K562 (cell line): ENCODE measurements at regions not wholly inside any gene's neighbourhood (a gene's known extent, or its start where the extent isn't known, plus 50 kb on each side); places are given as distances from the start of the nearest gene placed in this dataset.

Experiments used
- CTCF ChIP-seq, 3 experiments: IDR thresholded peaks in 2 of 3; conservative IDR thresholded peaks in 1 of 3; 2 replicates each; pipeline ENCODE4 v1.5.1; 2011 to 2012; ENCODE audit warnings: low read length in 3 of 3, mild to moderate bottlenecking in 3 of 3, control low read depth in 2 of 3, improper control_type of control experiment in 1 of 3, inconsistent platforms in 1 of 3, low read depth in 1 of 3, mixed read lengths in 1 of 3, moderate library complexity in 1 of 3; ENCODE audit not compliant: insufficient read depth in 2 of 3
- KLF1 ChIP-seq: fragments of 450-650 bp; IDR thresholded peaks from 2 replicates; pipeline ENCODE4 v1.6.1; 2016; ENCODE audit warnings: missing genetic modification characterization, missing compliant biosample characterization
- NUFIP1 ChIP-seq: fragments of 450-650 bp; IDR thresholded peaks from 2 replicates; pipeline ENCODE4 v1.6.1; 2018; ENCODE audit not compliant: partially characterized antibody
- TAF9B ChIP-seq: fragments of 450-650 bp; IDR thresholded peaks from 2 replicates; pipeline ENCODE4 v1.6.1; 2018; ENCODE audit warnings: mild to moderate bottlenecking; ENCODE audit not compliant: partially characterized antibody
- ZNF318 ChIP-seq, 2 experiments: fragments of 450-650 bp; IDR thresholded peaks; 2 replicates each; pipeline ENCODE4 v1.6.1; 2016; ENCODE audit warnings: mild to moderate bottlenecking in 2 of 2, borderline replicate concordance in 1 of 2, low read depth in 1 of 2, moderate library complexity in 1 of 2
- TF ChIP-seq, protein P1 (sequence below): fragments of 250-450 bp; sonication (Bioruptor Pico); IDR thresholded peaks from 2 replicates; pipeline ENCODE4 v1.8.0; 2021; ENCODE audit warnings: mild to moderate bottlenecking, moderate library complexity

DNA sequence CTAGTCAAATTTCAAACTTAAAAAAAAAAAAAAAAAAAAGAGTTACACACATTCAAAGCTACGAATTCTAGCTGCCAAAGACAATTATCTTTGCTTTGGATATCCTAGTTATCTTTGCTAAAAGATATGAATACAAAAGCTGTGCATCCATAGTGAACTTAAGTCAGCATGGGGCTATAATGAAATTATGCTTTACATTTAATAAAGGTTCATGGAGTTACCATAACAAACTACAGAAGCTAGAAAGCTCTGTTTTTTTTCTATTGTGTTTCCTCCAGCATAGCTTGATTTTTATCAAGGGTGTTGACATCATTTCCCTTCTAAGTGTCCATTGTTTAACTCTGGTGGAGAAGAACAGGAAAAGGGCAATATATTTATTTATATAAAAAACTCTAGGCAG lies 234.1 kb downstream of the ANKRD50 start (continued):
- TF ChIP-seq ZNF318 (IDR thresholded peaks at IDR 0.05; ENCODE audit: borderline replicate concordance in 1 of 2, low read depth in 1 of 2) (no peak), TAF9B (no peak), KLF1 (tag) (no peak), CTCF (IDR thresholded peaks at IDR 0.05 in 2 of 3, conservative IDR thresholded peaks at IDR 0.05 in 1 of 3; ENCODE audit: insufficient read depth in 2 of 3, low read depth in 1 of 3, low read length in 3 of 3) (no peak), NUFIP1 (no peak)
- TF ChIP-seq, protein P1, sequence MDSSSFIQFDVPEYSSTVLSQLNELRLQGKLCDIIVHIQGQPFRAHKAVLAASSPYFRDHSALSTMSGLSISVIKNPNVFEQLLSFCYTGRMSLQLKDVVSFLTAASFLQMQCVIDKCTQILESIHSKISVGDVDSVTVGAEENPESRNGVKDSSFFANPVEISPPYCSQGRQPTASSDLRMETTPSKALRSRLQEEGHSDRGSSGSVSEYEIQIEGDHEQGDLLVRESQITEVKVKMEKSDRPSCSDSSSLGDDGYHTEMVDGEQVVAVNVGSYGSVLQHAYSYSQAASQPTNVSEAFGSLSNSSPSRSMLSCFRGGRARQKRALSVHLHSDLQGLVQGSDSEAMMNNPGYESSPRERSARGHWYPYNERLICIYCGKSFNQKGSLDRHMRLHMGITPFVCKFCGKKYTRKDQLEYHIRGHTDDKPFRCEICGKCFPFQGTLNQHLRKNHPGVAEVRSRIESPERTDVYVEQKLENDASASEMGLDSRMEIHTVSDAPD, result no peak
